SJSA1 (cell line): ENCODE measurements at regions not wholly inside any gene's neighbourhood (a gene's known extent, or its start where the extent isn't known, plus 50 kb on each side); places are given as distances from the start of the nearest gene placed in this dataset.

ENCODE experiments used
- DNase-seq, 2 experiments: peaks; one replicate each; pipeline ENCODE4 v3.0.0-alpha.2; 2015 to 2020; ENCODE audit warnings: low spot score in 2 of 2, low read depth in 1 of 2
- H3K27ac ChIP-seq: fragments of 250-450 bp; sonication (Bioruptor Pico); 2 replicates; pipeline ENCODE4 v1.5.1; 2020; ENCODE audit warnings: mild to moderate bottlenecking, moderate library complexity
- H3K27me3 ChIP-seq: fragments of 250-450 bp; sonication (Bioruptor Pico); replicated peaks from 2 replicates; pipeline ENCODE4 v1.5.1; 2020; ENCODE audit warnings: mild to moderate bottlenecking, moderate library complexity
- H3K36me3 ChIP-seq: fragments of 250-450 bp; sonication (Bioruptor Pico); 2 replicates; pipeline ENCODE4 v1.5.1; 2020; ENCODE audit warnings: mild to moderate bottlenecking
- H3K4me1 ChIP-seq: fragments of 250-450 bp; sonication (Bioruptor Pico); replicated peaks from 2 replicates; pipeline ENCODE4 v1.6.1; 2021; ENCODE audit warnings: mild to moderate bottlenecking
- H3K4me3 ChIP-seq: fragments of 250-450 bp; sonication (Bioruptor Pico); 2 replicates; pipeline ENCODE4 v1.5.1; 2020; ENCODE audit warnings: mild to moderate bottlenecking
- H3K9me3 ChIP-seq: fragments of 250-450 bp; sonication (Bioruptor Pico); replicated peaks from 2 replicates; pipeline ENCODE4 v1.5.1; 2020; ENCODE audit warnings: mild to moderate bottlenecking

DNA sequence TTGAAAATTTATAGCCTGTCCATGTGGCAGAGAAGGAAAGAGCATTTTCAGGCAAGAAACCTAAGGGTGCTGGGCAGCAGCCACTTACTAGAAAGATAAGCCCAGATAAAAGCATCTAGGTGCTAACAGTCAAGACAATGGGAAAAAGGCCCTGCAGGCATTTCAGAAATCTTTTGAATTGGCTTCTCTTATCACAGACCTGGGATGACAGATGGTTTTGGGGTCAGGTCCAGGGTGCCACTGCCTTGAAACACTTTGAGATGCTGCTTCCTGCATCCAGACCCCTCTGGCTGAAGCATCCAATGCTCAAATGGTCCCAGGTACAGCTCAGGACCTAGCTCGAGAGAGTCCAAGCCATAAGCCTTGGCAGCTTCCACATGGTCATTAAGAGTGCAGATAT, 466.5 kb downstream of the FSCB start:
- Histone ChIP-seq H3K36me3 (no peaks in the 10 kb centered on the region), H3K4me3 (no peak overlapping the region), H3K27me3 (no peaks in the 10 kb centered on the region), H3K4me1 (no peaks in the 10 kb centered on the region), H3K27ac (no peak overlapping the region), H3K9me3 (no peaks in the 10 kb centered on the region)
- DNase-seq = no peak

DNA sequence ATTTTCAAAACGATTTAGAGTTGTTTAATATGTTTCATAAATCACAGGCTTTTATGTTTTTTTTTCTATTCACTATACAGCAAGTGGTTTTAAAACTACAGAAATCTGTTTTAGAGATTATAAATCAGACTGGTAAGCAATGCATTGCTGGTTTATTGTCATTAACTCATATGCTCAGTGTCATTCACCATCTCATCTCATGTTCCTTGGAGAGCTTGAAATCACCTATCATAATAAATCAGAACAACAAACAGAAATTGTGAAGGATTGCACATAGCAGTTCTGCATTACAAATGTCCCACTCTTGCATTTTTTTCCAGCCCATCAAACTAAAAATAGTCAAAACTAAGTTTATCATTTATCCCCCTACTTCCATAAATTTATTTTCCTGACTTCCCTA, 470.8 kb downstream of the FSCB start:
- Histone ChIP-seq H3K27ac (no peak overlapping the region), H3K4me3 (no peak overlapping the region), H3K36me3 (no peaks in the 10 kb centered on the region), H3K4me1 (no peaks in the 10 kb centered on the region), H3K9me3 (no peaks in the 10 kb centered on the region), H3K27me3 (no peaks in the 10 kb centered on the region)
- DNase-seq = no peak

- no peaks in the 10 kb centered on the region for H3K27me3 ChIP-seq
- H3K9me3 ChIP-seq = no peaks in the 10 kb centered on the region
- no peak for DNase-seq
- no peaks in the 10 kb centered on the region for H3K36me3 ChIP-seq
- no peak overlapping the region for H3K4me3 ChIP-seq
- no peak overlapping the region for H3K27ac ChIP-seq
- no peaks in the 10 kb centered on the region for H3K4me1 ChIP-seq
Observed at GRCh38 chr14:44035707-44036106, 471.4 kb downstream of the FSCB start.

DNA sequence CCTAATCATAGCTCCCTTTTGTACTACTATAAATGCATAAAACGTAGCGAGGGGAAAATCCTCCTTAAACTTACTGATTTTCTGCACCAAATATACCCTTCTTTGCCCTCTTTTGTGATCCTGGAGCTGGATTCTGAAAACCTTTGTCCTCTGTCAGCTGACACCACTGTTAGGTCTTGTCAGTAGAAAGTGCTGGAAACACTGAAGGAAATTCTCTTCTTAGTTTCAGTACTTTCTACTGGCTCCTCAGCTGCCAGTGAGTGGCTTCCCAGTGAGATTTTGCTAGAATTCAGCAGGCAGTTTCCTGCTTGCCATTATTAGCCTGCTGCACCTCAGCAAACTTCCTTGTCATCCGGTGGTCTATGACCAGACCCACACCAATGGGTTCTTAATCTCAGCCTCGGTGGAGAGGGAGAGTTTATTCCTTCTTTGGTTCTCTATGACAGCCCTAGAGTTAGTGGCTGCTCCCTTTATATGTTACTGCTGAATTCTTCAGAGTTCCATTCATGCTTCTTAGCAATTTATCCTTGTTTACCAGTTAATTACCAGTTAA, 476.2 kb downstream of the FSCB start:
- Histone ChIP-seq H3K4me1 (no peaks in the 10 kb centered on the region), H3K9me3 (no peaks in the 10 kb centered on the region), H3K4me3 (no peak overlapping the region), H3K27ac (no peak overlapping the region), H3K36me3 (no peaks in the 10 kb centered on the region), H3K27me3 (no peaks in the 10 kb centered on the region)
- DNase-seq = no peak

GRCh38 chr14:44029933-44030332, 477.1 kb downstream of the FSCB start:
- Histone ChIP-seq H3K36me3 (no peaks in the 10 kb centered on the region), H3K9me3 (no peaks in the 10 kb centered on the region), H3K27ac (no peak overlapping the region), H3K27me3 (no peaks in the 10 kb centered on the region), H3K4me1 (no peaks in the 10 kb centered on the region), H3K4me3 (no peak overlapping the region)
- DNase-seq = no peak

GRCh38 chr14:44027397-44027796, 479.7 kb downstream of the FSCB start:
- Histone ChIP-seq H3K4me1 (no peaks in the 10 kb centered on the region), H3K9me3 (no peaks in the 10 kb centered on the region), H3K27ac (no peak overlapping the region), H3K4me3 (no peak overlapping the region), H3K27me3 (no peaks in the 10 kb centered on the region), H3K36me3 (no peaks in the 10 kb centered on the region)
- no peak for DNase-seq

DNA sequence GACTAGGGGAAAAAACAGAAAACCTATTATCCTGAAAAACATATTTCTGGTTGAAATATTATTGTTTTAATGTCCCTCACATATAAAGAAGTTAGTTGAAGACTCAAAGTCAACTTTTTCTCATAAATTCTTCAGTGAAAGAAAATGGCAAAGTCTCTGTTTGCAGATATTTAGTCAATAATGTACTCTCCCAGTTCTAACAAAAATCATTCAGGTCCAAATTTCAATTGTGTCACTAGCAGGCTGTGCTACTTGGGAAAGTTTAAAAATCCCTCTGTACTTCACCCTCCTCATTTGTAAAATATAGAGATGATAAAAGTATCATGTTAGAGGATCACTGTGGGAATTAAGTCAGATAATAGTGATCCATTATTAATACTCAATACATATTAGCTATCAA, 496.5 kb downstream of the FSCB start:
- Histone ChIP-seq H3K36me3 (no peaks in the 10 kb centered on the region), H3K9me3 (no peaks in the 10 kb centered on the region), H3K4me3 (no peak overlapping the region), H3K27me3 (no peaks in the 10 kb centered on the region), H3K4me1 (no peaks in the 10 kb centered on the region), H3K27ac (no peak overlapping the region)
- DNase-seq = no peak

DNA sequence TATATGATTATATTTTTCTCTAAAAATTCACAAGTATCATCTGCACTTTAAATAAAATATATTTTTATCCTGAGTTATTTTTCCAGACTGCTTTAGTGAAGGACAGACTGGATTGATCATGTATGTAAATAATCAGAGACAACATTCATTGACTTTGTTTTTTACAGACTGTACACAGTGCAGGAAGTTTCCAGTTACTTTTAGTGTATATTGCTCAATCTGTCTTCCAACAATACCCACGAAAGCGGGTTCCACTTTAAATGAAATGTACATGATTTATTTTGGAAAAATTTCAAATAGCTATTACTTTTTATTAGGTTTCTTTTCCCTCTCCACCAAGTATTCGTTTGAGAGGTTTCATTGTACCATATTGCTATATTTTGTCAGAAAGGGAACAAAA, 497.0 kb downstream of the FSCB start:
- no peak overlapping the region for H3K27ac ChIP-seq
- no peak overlapping the region for H3K4me3 ChIP-seq
- DNase-seq = no peak
- no peaks in the 10 kb centered on the region for H3K36me3 ChIP-seq
- no peaks in the 10 kb centered on the region for H3K4me1 ChIP-seq
- no peaks in the 10 kb centered on the region for H3K27me3 ChIP-seq
- H3K9me3 ChIP-seq = no peaks in the 10 kb centered on the region

DNA sequence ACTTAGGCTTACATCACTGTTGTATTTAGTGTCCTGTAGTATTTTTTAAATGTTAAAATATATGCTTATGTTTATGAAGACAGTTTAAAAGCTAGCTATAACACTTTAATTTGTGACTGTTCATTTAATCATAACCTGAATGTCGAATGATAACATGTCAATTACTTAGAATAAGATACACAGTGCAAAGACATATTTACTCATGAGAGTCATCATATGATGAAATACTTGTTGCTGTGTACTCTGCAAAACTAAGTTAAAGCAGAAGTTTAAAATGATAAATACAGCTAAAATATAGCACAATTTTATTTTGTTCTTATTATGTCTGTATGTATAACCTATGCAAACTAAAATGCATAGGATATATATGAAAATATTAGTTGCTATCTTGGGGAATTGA, 497.4 kb downstream of the FSCB start:
- DNase-seq = no peak
- Histone ChIP-seq H3K27ac (no peak overlapping the region), H3K9me3 (no peaks in the 10 kb centered on the region), H3K4me3 (no peak overlapping the region), H3K27me3 (no peaks in the 10 kb centered on the region), H3K36me3 (no peaks in the 10 kb centered on the region), H3K4me1 (no peaks in the 10 kb centered on the region)

- Histone ChIP-seq H3K4me3 (no peak overlapping the region), H3K4me1 (no peaks in the 10 kb centered on the region), H3K27ac (no peak overlapping the region), H3K9me3 (no peaks in the 10 kb centered on the region), H3K36me3 (no peaks in the 10 kb centered on the region), H3K27me3 (no peaks in the 10 kb centered on the region)
- no peak for DNase-seq
Observed at GRCh38 chr14:43988989-43989388, 518.1 kb downstream of the FSCB start.

GRCh38 chr14:43983721-43984120, 523.4 kb downstream of the FSCB start:
- no peak overlapping the region for H3K27ac ChIP-seq

DNA sequence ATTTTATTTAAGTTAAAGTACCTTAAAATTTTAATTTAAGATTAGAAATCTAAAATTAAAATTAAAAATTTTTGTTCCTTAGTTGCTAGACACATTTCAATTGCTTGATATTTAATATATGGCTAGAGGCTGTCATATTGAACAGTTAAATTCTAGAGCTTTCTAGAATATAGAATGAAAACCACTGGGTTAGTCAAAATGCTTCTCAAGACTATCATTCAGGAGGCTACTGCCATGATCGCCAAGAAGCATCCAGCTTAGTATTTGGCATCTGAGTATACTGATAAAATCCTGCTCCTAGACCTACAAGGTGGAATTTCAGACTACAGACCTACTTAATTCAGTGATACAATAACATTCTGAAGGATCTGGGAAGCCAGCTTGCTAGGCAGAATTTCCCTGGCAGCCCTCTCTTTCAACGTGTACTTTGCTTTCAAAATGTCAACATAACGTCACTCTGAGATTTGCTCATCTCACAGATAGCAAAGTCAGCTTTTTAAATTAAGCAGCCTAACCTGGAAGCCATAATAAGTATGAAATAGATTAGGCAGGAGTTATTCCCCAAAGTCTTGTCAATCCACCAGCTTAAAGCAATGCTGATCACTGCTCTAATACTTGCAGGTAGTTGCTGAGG, 525.8 kb downstream of the FSCB start:
- no peak for DNase-seq
- H3K27me3 ChIP-seq = no peaks in the 10 kb centered on the region
- H3K4me3 ChIP-seq = no peak overlapping the region
- no peaks in the 10 kb centered on the region for H3K36me3 ChIP-seq
- H3K9me3 ChIP-seq = no peaks in the 10 kb centered on the region
- no peaks in the 10 kb centered on the region for H3K4me1 ChIP-seq
- no peak overlapping the region for H3K27ac ChIP-seq

More at GRCh38 chr14:43983721-43984120, 523.4 kb downstream of the FSCB start:
- H3K36me3 ChIP-seq = no peaks in the 10 kb centered on the region
- H3K4me1 ChIP-seq = no peaks in the 10 kb centered on the region
- H3K27me3 ChIP-seq = no peaks in the 10 kb centered on the region
- H3K9me3 ChIP-seq = no peaks in the 10 kb centered on the region
- no peak for DNase-seq
- H3K4me3 ChIP-seq = no peak overlapping the region

GRCh38 chr14:43956741-43957140, 550.3 kb downstream of the FSCB start:
- Histone ChIP-seq H3K36me3 (no peaks in the 10 kb centered on the region), H3K27ac (no peak overlapping the region), H3K4me3 (no peak overlapping the region), H3K9me3 (no peaks in the 10 kb centered on the region), H3K4me1 (no peaks in the 10 kb centered on the region), H3K27me3 (no peaks in the 10 kb centered on the region)
- DNase-seq = no peak

DNA sequence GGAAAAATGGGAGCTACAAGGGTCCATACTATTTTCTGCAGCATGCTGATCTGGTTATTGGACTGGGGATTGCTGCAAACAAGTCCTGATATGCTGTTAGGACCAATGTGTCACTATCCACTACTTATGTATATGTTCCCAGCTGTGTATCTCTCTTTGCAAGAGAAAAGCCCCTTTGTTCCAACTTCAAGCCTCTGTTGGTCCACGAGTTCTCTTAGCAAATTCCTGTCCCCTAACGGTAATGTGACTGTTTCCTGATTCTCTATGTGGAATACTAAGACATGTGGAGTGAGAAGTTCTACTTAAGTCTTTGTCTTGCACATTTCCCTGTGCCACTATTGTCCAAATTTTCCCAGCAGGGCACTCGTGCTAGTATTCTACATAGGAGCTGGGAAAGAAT, 557.7 kb downstream of the FSCB start:
- Histone ChIP-seq H3K36me3 (no peaks in the 10 kb centered on the region), H3K27me3 (no peaks in the 10 kb centered on the region), H3K4me3 (no peak overlapping the region), H3K27ac (no peak overlapping the region), H3K9me3 (0 out of 2 replicates have a peak, but pooled peaks cover 2% of the 10 kb centered on the region), H3K4me1 (no peaks in the 10 kb centered on the region)
- DNase-seq = no peak

DNA sequence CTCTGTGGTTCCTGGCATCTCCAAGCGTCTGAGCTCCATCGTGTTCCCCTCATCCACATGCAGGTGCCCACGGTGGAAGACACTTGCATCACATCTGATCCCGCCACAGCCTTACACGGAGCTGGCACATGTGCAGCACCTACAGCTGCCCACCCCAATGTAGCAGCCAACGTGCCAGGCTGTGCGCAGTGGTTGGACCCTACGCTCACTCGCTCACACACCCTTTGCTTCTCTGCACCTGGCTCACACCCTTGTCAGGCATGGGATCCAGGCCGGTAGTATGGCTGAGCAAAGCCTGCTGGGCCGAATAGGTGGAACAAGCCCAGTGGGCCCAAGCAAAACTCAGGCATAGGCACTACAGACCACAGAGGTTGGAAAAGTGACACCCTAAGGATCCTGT, 567.2 kb downstream of the FSCB start:
- Histone ChIP-seq H3K27me3 (no peaks in the 10 kb centered on the region), H3K4me1 (no peaks in the 10 kb centered on the region), H3K9me3 (no peaks in the 10 kb centered on the region), H3K27ac (no peak overlapping the region), H3K36me3 (no peaks in the 10 kb centered on the region), H3K4me3 (no peak overlapping the region)
- no peak for DNase-seq
